Bronchial epithelial cell (primary cell): ENCODE measurements at regions not wholly inside any gene's neighbourhood (a gene's known extent, or its start where the extent isn't known, plus 50 kb on each side); places are given as distances from the start of the nearest gene placed in this dataset.
"Not testable (repeated sequence)": the region's sequence is repeated elsewhere in the genome, so short reads cannot be mapped to it uniquely, and the experiment has no call there.

Experiments
- DNase-seq: peaks from one replicate; pipeline ENCODE4 v3.0.0-alpha.2; 2010; ENCODE audit warnings: low read depth
- FAIRE-seq: peaks from 2 replicates; lab custom pipeline; 2011; peaks lifted over from hg19 to GRCh38; lab: Jason Lieb, UNC
- H3K27me3 ChIP-seq: 2 replicates; pipeline ENCODE4 v1.5.1; 2011; ENCODE audit warnings: low read length; ENCODE audit not compliant: control insufficient read depth, insufficient read depth
- H3K36me3 ChIP-seq: 2 replicates; pipeline ENCODE4 v1.5.1; 2011; ENCODE audit warnings: low read length; ENCODE audit not compliant: control insufficient read depth, insufficient read depth
- H3K4me3 ChIP-seq: 2 replicates; pipeline ENCODE4 v1.5.1; 2011; ENCODE audit warnings: mild to moderate bottlenecking, low read depth, low read length, control low read depth
- TF ChIP-seq, protein P1 (sequence below): IDR thresholded peaks from 2 replicates; pipeline ENCODE4 v1.5.1; 2011; ENCODE audit warnings: mild to moderate bottlenecking, moderate library complexity, low read length, control low read depth, inconsistent platforms; ENCODE audit not compliant: insufficient read depth, severe bottlenecking

DNA sequence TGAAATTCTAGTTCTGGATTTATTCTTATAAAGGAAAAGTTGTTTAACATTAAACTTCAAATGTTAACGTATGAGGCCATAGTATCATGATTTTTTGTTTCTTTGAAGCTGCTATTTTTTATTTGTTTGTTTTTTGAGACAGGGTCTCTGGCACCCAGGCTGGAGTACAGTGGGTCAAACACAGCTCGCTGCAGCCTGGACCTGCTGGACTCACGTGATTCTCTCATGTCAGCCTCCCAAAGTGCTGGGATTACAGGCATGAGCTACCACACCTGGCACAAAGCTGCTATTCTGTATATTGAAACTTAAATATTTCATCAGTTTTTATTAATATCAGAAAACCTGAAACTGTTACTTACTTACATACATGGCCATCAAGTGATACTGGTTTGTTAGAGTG is 89.5 kb upstream of the RPRM start:
- FAIRE-seq = no peak
- H3K4me3 ChIP-seq = no peak overlapping the region
- H3K27me3 ChIP-seq = no peaks in the 10 kb centered on the region
- TF ChIP-seq, protein P1, sequence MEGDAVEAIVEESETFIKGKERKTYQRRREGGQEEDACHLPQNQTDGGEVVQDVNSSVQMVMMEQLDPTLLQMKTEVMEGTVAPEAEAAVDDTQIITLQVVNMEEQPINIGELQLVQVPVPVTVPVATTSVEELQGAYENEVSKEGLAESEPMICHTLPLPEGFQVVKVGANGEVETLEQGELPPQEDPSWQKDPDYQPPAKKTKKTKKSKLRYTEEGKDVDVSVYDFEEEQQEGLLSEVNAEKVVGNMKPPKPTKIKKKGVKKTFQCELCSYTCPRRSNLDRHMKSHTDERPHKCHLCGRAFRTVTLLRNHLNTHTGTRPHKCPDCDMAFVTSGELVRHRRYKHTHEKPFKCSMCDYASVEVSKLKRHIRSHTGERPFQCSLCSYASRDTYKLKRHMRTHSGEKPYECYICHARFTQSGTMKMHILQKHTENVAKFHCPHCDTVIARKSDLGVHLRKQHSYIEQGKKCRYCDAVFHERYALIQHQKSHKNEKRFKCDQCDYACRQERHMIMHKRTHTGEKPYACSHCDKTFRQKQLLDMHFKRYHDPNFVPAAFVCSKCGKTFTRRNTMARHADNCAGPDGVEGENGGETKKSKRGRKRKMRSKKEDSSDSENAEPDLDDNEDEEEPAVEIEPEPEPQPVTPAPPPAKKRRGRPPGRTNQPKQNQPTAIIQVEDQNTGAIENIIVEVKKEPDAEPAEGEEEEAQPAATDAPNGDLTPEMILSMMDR = no peak
- no peak for DNase-seq
- H3K36me3 ChIP-seq = no peaks in the 10 kb centered on the region

DNA sequence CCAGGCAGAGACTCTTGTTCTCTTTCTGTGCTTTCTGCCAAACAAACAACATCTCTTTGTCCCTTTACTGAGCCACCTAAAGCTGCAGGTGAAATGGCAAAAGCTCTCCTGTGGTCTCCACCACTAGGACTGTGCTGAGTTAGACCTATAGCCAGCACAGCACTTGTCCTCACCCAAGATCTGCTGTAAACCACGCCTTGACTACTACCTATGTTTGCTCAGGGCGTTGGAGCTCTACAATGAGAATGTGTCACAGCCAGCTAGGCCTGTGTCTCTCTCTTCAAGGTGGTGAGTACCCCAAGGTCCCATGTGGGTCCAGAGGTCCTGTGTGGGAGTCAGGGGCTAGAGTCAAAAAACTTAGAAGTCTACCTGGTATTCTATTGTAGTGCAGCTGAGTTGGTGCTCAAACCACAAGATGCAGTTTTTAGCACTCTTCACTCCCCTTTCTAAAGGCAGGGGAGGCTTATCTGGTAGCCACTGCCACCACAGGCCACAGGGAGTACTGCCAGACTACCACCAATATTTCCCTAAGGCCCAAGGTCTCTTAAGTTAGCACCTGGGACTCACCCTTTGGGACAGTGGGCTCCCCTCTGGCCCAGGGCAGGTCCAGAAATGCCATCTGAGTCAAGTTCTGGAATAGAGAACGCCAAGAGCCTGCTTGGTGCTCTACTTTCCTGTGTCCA is 96.8 kb upstream of the RPRM start:
- no peak overlapping the region for H3K4me3 ChIP-seq
- no peaks in the 10 kb centered on the region for H3K27me3 ChIP-seq
- no peak for DNase-seq
- H3K36me3 ChIP-seq = no peaks in the 10 kb centered on the region
- TF ChIP-seq, protein P1 = no peak
- FAIRE-seq = no peak

DNA sequence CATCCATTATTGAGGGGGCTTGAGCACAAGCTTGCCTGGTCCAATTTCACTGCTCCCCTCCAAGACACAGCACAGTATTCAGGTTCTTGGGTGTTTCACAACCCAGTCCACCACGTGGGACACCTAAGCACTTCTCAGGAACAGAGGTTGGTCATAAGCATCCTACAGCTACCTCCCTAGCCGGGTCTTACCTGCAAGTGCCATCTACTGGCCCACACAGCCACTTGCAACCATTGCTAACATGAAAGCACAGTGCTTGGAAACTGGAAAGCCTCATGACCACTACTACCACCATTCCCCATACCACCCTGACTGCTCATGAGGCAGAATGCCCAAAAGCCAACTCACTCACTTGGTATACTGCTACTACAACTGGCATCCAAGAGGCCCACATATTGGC is 105.7 kb upstream of the RPRM start:
- no peak for FAIRE-seq

GRCh38 chr2:153588408-153588807 is 109.8 kb upstream of the RPRM start:
- FAIRE-seq = no peak
- Histone ChIP-seq H3K4me3 (no peak overlapping the region), H3K36me3 (no peaks in the 10 kb centered on the region), H3K27me3 (no peaks in the 10 kb centered on the region)
- no peak for DNase-seq
- TF ChIP-seq, protein P1 = no peak

More for the DNA sequence above, 105.7 kb upstream of the RPRM start:
- H3K36me3 ChIP-seq = no peaks in the 10 kb centered on the region
- H3K27me3 ChIP-seq = no peaks in the 10 kb centered on the region
- TF ChIP-seq, protein P1 = no peak
- DNase-seq = peak; percentile 4
- no peak overlapping the region for H3K4me3 ChIP-seq

GRCh38 chr2:153589586-153589985 is 111.0 kb upstream of the RPRM start:
- Histone ChIP-seq H3K27me3 (no peaks in the 10 kb centered on the region), H3K36me3 (no peaks in the 10 kb centered on the region), H3K4me3 (no peak overlapping the region)
- FAIRE-seq = no peak
- DNase-seq = no peak
- TF ChIP-seq, protein P1 = no peak

DNA sequence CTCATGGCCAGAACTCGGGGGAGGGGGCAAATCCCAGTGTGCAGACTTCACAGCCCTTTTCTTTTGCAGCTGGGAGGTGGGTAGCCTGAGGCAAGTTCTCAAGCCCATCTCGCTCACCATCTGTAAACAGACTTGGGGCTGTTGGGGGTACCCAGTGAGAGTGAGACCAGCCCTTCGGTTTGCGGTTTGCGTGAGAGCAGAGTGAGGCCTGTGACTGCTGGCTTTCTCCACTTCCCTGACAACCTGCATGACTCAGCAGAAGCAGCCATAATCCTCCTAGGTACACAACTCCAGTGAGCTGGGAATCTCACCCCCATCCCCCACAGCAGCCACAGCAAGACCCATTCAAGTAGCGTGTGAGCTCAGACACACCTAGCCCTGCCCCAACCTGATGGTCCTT is 114.5 kb upstream of the RPRM start:
- not testable (repeated sequence) for H3K36me3 ChIP-seq, H3K27me3 ChIP-seq, H3K4me3 ChIP-seq
- DNase-seq = peak; percentile 7
- peak; percentile 98 for FAIRE-seq
